Bronchial epithelial cell (primary cell): ENCODE measurements at regions not wholly inside any gene's neighbourhood (a gene's known extent, or its start where the extent isn't known, plus 50 kb on each side); places are given as distances from the start of the nearest gene placed in this dataset.
"Not testable (repeated sequence)": the region's sequence is repeated elsewhere in the genome, so short reads cannot be mapped to it uniquely, and the experiment has no call there.

Experiments
- DNase-seq: peaks from one replicate; pipeline ENCODE4 v3.0.0-alpha.2; 2010; ENCODE audit warnings: low read depth
- FAIRE-seq: peaks from 2 replicates; lab custom pipeline; 2011; peaks lifted over from hg19 to GRCh38; lab: Jason Lieb, UNC
- H3K27me3 ChIP-seq: 2 replicates; pipeline ENCODE4 v1.5.1; 2011; ENCODE audit warnings: low read length; ENCODE audit not compliant: control insufficient read depth, insufficient read depth
- H3K36me3 ChIP-seq: 2 replicates; pipeline ENCODE4 v1.5.1; 2011; ENCODE audit warnings: low read length; ENCODE audit not compliant: control insufficient read depth, insufficient read depth
- H3K4me3 ChIP-seq: 2 replicates; pipeline ENCODE4 v1.5.1; 2011; ENCODE audit warnings: mild to moderate bottlenecking, low read depth, low read length, control low read depth
- TF ChIP-seq, protein P1 (sequence below): IDR thresholded peaks from 2 replicates; pipeline ENCODE4 v1.5.1; 2011; ENCODE audit warnings: mild to moderate bottlenecking, moderate library complexity, low read length, control low read depth, inconsistent platforms; ENCODE audit not compliant: insufficient read depth, severe bottlenecking

DNA sequence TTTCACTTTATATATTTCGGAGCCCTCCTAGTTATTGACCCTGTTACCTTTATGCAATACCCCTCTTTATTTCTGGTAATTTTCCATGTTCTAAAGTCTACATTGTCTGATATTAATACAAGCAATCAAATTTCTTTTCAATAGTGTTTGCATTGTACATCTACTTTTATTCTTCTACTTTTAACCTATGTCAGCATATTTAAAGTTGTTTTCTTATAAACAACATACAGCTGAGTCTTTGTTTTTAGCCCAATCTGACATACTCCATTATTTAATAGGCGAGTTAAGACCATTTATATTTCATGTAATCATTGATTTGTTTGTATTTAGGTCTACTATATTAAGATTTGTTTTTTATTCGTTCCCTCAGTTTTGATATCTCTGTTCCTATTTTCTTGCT, 108.5 kb upstream of the SPACA7 start:
- H3K4me3 ChIP-seq: no peak overlapping the region
- H3K27me3 ChIP-seq: no peaks in the 10 kb centered on the region
- H3K36me3 ChIP-seq: no peaks in the 10 kb centered on the region
- TF ChIP-seq, protein P1, sequence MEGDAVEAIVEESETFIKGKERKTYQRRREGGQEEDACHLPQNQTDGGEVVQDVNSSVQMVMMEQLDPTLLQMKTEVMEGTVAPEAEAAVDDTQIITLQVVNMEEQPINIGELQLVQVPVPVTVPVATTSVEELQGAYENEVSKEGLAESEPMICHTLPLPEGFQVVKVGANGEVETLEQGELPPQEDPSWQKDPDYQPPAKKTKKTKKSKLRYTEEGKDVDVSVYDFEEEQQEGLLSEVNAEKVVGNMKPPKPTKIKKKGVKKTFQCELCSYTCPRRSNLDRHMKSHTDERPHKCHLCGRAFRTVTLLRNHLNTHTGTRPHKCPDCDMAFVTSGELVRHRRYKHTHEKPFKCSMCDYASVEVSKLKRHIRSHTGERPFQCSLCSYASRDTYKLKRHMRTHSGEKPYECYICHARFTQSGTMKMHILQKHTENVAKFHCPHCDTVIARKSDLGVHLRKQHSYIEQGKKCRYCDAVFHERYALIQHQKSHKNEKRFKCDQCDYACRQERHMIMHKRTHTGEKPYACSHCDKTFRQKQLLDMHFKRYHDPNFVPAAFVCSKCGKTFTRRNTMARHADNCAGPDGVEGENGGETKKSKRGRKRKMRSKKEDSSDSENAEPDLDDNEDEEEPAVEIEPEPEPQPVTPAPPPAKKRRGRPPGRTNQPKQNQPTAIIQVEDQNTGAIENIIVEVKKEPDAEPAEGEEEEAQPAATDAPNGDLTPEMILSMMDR: no peak
- DNase-seq (no peak), FAIRE-seq (no peak)

DNA sequence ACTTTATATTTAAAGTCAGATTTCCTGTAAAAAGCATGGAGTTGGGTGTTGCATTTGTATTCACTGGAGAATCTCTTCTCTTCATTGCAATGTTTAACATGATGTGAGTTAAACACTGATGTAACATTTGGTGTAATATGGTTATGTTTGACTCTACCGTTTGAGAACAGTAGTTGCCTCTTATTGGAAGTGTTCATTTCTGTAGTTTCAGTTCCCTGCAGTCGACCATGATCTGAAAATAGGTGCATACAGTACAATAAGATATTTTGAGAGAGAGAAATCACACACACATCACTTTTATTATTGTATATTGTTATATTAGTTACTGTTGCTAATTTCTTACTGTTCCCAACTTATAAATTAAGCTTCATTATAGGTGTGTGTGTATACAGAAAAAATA, 105.2 kb upstream of the SPACA7 start:
- Histone ChIP-seq H3K4me3 (no peak overlapping the region), H3K27me3 (no peaks in the 10 kb centered on the region), H3K36me3 (no peaks in the 10 kb centered on the region)
- TF ChIP-seq, protein P1: no peak
- no peak for FAIRE-seq
- no peak for DNase-seq

DNA sequence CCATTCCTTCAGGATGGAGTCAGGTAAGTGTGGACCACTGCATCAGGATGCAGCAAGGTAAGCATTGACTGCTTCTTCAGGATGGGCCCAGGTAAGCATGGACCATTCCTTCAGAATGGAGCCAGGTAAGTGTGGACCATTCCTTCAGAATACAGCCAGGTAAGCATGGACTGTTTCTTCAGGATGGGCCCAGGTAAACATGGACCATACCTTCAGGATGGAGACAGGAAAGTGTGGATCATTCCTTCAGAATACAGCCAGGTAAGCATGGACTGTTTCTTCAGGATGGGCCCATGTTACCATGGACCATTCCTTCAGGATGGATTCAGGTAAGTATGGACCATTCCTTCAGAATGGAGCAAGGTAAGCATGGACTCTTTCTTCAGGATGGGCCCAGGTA, 89.4 kb upstream of the SPACA7 start:
- FAIRE-seq, H3K4me3 ChIP-seq, DNase-seq: not testable (repeated sequence)

DNA sequence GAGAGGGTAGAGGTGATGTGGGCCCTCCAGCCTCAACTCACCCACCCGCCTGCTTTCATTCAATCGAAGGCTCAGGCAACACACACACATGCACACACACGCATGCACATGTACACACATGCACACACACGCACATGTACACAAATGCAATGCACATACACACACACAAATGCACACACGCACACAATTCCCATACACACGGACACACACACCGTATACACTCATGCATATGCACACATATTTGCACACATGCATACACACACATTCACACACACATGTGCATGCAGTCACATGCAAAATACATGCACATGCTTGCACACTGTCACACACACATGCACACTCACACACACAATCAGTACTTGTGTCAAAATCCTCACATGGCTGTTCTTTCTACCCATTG, 55.9 kb upstream of the SPACA7 start:
- TF ChIP-seq, protein P1: no peak
- H3K4me3 ChIP-seq: no peak overlapping the region
- no peaks in the 10 kb centered on the region for H3K36me3 ChIP-seq
- DNase-seq (no peak), FAIRE-seq (peak; percentile 36)
- no peaks in the 10 kb centered on the region for H3K27me3 ChIP-seq

More for the DNA sequence above, 89.4 kb upstream of the SPACA7 start:
- not testable (repeated sequence) for H3K27me3 ChIP-seq, H3K36me3 ChIP-seq

DNA sequence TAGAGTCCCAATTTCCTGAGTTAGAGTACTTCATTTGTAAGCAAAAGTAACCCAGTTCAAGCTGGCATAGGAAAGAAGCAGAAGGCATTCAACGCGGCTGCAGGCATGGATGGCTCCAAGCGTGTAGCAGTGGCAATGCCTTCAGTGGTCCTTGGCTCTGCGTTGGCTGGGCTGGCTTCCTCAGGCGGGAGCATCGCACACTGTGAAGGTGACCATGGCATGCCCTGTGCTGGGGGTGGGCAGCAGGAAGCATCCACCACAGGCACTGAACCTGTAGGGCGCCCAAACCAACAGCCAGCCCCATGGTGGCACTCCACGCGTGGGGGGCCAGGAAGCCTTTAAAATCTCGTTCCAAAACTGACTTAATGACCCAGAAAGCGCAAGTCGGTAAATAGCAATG, 53.6 kb upstream of the SPACA7 start:
- TF ChIP-seq, protein P1: no peak
- FAIRE-seq (no peak), DNase-seq (no peak)
- H3K27me3 ChIP-seq: no peaks in the 10 kb centered on the region
- no peak overlapping the region for H3K4me3 ChIP-seq
- H3K36me3 ChIP-seq: no peaks in the 10 kb centered on the region

DNA sequence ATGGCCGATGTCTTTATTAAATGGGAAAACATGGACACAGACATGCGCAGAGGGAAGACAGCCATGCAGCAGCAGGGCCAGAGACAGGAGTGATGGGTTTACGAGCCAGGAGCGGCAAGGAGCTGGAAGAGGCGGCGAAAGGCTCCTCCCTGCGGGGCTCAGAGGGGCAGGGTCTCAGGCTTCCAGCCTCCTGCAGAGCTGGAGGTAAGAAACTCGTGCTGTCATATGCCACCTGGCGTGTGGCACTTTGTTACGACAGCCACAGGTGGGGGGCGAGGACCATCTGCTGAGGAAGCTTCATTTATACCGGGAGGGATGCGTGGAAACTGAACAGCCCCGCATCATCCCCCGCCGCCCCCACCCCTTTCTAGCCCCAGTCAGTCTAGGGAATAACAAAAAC, 52.0 kb upstream of the SPACA7 start:
- FAIRE-seq (no peak), DNase-seq (no peak)
- TF ChIP-seq, protein P1: no peak
- H3K4me3 ChIP-seq: no peak overlapping the region
- H3K27me3 ChIP-seq: no peaks in the 10 kb centered on the region
- H3K36me3 ChIP-seq: no peaks in the 10 kb centered on the region
